Subcutaneous abdominal adipose tissue (tissue), 5 donors: ENCODE measurements at regions not wholly inside any gene's neighbourhood (a gene's known extent, or its start where the extent isn't known, plus 50 kb on each side); places are given as distances from the start of the nearest gene placed in this dataset.

Source experiments
- H3K27ac ChIP-seq: one replicate; pipeline ENCODE4 v1.7.0; 2013; ENCODE audit warnings: low read depth, mild to moderate bottlenecking, inconsistent platforms, low read length, moderate library complexity
- H3K27me3 ChIP-seq, 5 donors: one replicate each; pipeline ENCODE4 v1.7.0; 2013; ENCODE audit warnings: low read length in 5 of 5, inconsistent platforms in 1 of 5; ENCODE audit not compliant: control insufficient read depth in 5 of 5, insufficient read depth in 4 of 5
- H3K36me3 ChIP-seq, 5 donors: one replicate each; pipeline ENCODE4 v1.7.0; 2013; ENCODE audit warnings: low read length in 5 of 5; ENCODE audit not compliant: control insufficient read depth in 5 of 5, insufficient read depth in 5 of 5
- H3K4me1 ChIP-seq, 5 donors: one replicate each; pipeline ENCODE4 v1.7.0; 2013; ENCODE audit warnings: low read length in 5 of 5, mild to moderate bottlenecking in 3 of 5, moderate library complexity in 1 of 5; ENCODE audit not compliant: control insufficient read depth in 5 of 5, insufficient read depth in 5 of 5
- H3K4me3 ChIP-seq, 5 donors: one replicate each; pipeline ENCODE4 v1.7.0; 2013; ENCODE audit warnings: low read length in 5 of 5, low read depth in 1 of 5
- H3K9ac ChIP-seq, 5 donors: one replicate each; pipeline ENCODE4 v1.7.0; 2013; ENCODE audit warnings: low read length in 5 of 5, mild to moderate bottlenecking in 4 of 5, moderate library complexity in 3 of 5
- H3K9me3 ChIP-seq, 5 donors: one replicate each; pipeline ENCODE4 v1.7.0; 2013; ENCODE audit warnings: low read length in 5 of 5; ENCODE audit not compliant: control insufficient read depth in 5 of 5
- donor health status: healthy.
- donor health status: healthy.
- donor health status: healthy.
- donor health status: healthy.
- donor health status: healthy.

- H3K27ac ChIP-seq = no peak overlapping the region
- peaks cover 0 to 5% (median 0%) of the 10 kb centered on the region in 5 donors for H3K4me1 ChIP-seq
- H3K9ac ChIP-seq = no peak overlapping the region
- peaks cover 0 to 3% (median 0%) of the 10 kb centered on the region in 5 donors for H3K27me3 ChIP-seq
- no peak overlapping the region for H3K4me3 ChIP-seq
- no peaks in the 10 kb centered on the region for H3K36me3 ChIP-seq
- no peaks in the 10 kb centered on the region for H3K9me3 ChIP-seq
Measured at GRCh38 chr4:55249476-55249875, 96.6 kb upstream of the SRD5A3 start.

- no peaks in the 10 kb centered on the region for H3K9me3 ChIP-seq
- H3K9ac ChIP-seq = no peak overlapping the region
- H3K27ac ChIP-seq = no peak overlapping the region
- H3K36me3 ChIP-seq = no peaks in the 10 kb centered on the region
- peaks cover 0 to 5% (median 0%) of the 10 kb centered on the region in 5 donors for H3K4me1 ChIP-seq
- no peak overlapping the region for H3K4me3 ChIP-seq
- H3K27me3 ChIP-seq = peaks cover 0 to 4% (median 0%) of the 10 kb centered on the region in 5 donors
Measured at GRCh38 chr4:55251342-55251741, 94.7 kb upstream of the SRD5A3 start.

GRCh38 chr4:55251896-55252295 is 94.1 kb upstream of the SRD5A3 start:
- Histone ChIP-seq H3K9me3 (no peaks in the 10 kb centered on the region), H3K27me3 (peaks cover 0 to 7% (median 0%) of the 10 kb centered on the region in 5 donors), H3K36me3 (no peaks in the 10 kb centered on the region), H3K4me1 (peaks cover 0 to 5% (median 0%) of the 10 kb centered on the region in 5 donors), H3K27ac (no peak overlapping the region), H3K4me3 (no peak overlapping the region), H3K9ac (no peak overlapping the region)

GRCh38 chr4:55253948-55254593 is 92.0 kb upstream of the SRD5A3 start:
- H3K36me3 ChIP-seq = no peaks in the 10 kb centered on the region
- no peak overlapping the region for H3K9ac ChIP-seq
- no peaks in the 10 kb centered on the region for H3K4me1 ChIP-seq
- no peak overlapping the region for H3K4me3 ChIP-seq
- no peaks in the 10 kb centered on the region for H3K9me3 ChIP-seq
- H3K27ac ChIP-seq = no peak overlapping the region
- peaks cover 0 to 5% (median 0%) of the 10 kb centered on the region in 5 donors for H3K27me3 ChIP-seq

- H3K27ac ChIP-seq = no peak overlapping the region
- no peak overlapping the region for H3K9ac ChIP-seq
- no peaks in the 10 kb centered on the region for H3K4me1 ChIP-seq
- peaks cover 0 to 5% (median 0%) of the 10 kb centered on the region in 5 donors for H3K27me3 ChIP-seq
- no peaks in the 10 kb centered on the region for H3K36me3 ChIP-seq
- no peaks in the 10 kb centered on the region for H3K9me3 ChIP-seq
- no peak overlapping the region for H3K4me3 ChIP-seq
Measured at GRCh38 chr4:55255179-55255578, 90.9 kb upstream of the SRD5A3 start.

GRCh38 chr4:55256787-55257186 is 89.3 kb upstream of the SRD5A3 start:
- Histone ChIP-seq H3K9me3 (no peaks in the 10 kb centered on the region), H3K4me1 (no peaks in the 10 kb centered on the region), H3K4me3 (no peak overlapping the region), H3K36me3 (no peaks in the 10 kb centered on the region), H3K27ac (no peak overlapping the region), H3K9ac (no peak overlapping the region), H3K27me3 (peaks cover 0 to 5% (median 0%) of the 10 kb centered on the region in 5 donors)

- Histone ChIP-seq H3K9ac (no peak overlapping the region), H3K27ac (no peak overlapping the region), H3K36me3 (no peaks in the 10 kb centered on the region), H3K9me3 (peaks cover 0 to 3% (median 0%) of the 10 kb centered on the region in 5 donors), H3K27me3 (peaks cover 0 to 5% (median 0%) of the 10 kb centered on the region in 5 donors), H3K4me1 (no peaks in the 10 kb centered on the region), H3K4me3 (no peak overlapping the region)
Measured at GRCh38 chr4:55258152-55258865, 87.7 kb upstream of the SRD5A3 start.

- H3K27me3 ChIP-seq = peaks cover 0 to 5% (median 0%) of the 10 kb centered on the region in 5 donors
- H3K36me3 ChIP-seq = no peaks in the 10 kb centered on the region
- H3K4me3 ChIP-seq = no peak overlapping the region
- H3K9ac ChIP-seq = no peak overlapping the region
- H3K4me1 ChIP-seq = no peaks in the 10 kb centered on the region
- H3K9me3 ChIP-seq = peaks cover 0 to 4% (median 0%) of the 10 kb centered on the region in 5 donors
- no peak overlapping the region for H3K27ac ChIP-seq
Measured at GRCh38 chr4:55259294-55259693, 86.7 kb upstream of the SRD5A3 start.

GRCh38 chr4:55269470-55269869 is 76.6 kb upstream of the SRD5A3 start:
- H3K27me3 ChIP-seq = no peaks in the 10 kb centered on the region
- no peak overlapping the region for H3K9ac ChIP-seq
- no peak overlapping the region for H3K27ac ChIP-seq
- no peaks in the 10 kb centered on the region for H3K9me3 ChIP-seq
- no peaks in the 10 kb centered on the region for H3K36me3 ChIP-seq
- H3K4me1 ChIP-seq = no peaks in the 10 kb centered on the region
- no peak overlapping the region for H3K4me3 ChIP-seq

GRCh38 chr4:55269995-55270394 is 76.0 kb upstream of the SRD5A3 start:
- no peaks in the 10 kb centered on the region for H3K36me3 ChIP-seq
- no peaks in the 10 kb centered on the region for H3K4me1 ChIP-seq
- no peaks in the 10 kb centered on the region for H3K27me3 ChIP-seq
- no peak overlapping the region for H3K9ac ChIP-seq
- no peak overlapping the region for H3K4me3 ChIP-seq
- H3K27ac ChIP-seq = no peak overlapping the region
- no peaks in the 10 kb centered on the region for H3K9me3 ChIP-seq
